GM18951 (cell line): ENCODE measurements at regions not wholly inside any gene's neighbourhood (a gene's known extent, or its start where the extent isn't known, plus 50 kb on each side); places are given as distances from the start of the nearest gene placed in this dataset.

Experiments
- POLR2A ChIP-seq: IDR thresholded peaks from 4 replicates; pipeline ENCODE4 v1.6.1; 2011; ENCODE audit warnings: mild to moderate bottlenecking; ENCODE audit not compliant: insufficient read length, insufficient read depth; ENCODE audit errors: extremely low read depth
- in situ Hi-C: fragments of 300-500 bp; cut with MboI; formaldehyde crosslinking; loops from one replicate; pipeline ENCODE4 v1.12.0; 2022; ENCODE audit warnings: low sequenced_read_pairs, mixed read lengths, inconsistent platforms; ENCODE audit not compliant: unreplicated experiment

GRCh38 chr4:155496294-155496626, 119.5 kb upstream of the MAP9 start:
- in situ Hi-C loops, result no loop called here
- TF ChIP-seq POLR2A, result no peak

GRCh38 chr4:155495572-155496293, 119.0 kb upstream of the MAP9 start:
- in situ Hi-C loops, result no loop called here
- no peak for TF ChIP-seq POLR2A

- TF ChIP-seq POLR2A, result no peak
- in situ Hi-C loops, result no loop called here
Observed at GRCh38 chr4:155494037-155494718, 117.4 kb upstream of the MAP9 start.

- TF ChIP-seq POLR2A, result no peak
- in situ Hi-C loops, result no loop called here
Observed at GRCh38 chr4:155491336-155492120, 114.8 kb upstream of the MAP9 start.

- in situ Hi-C loops, result no loop called here
- TF ChIP-seq POLR2A, result no peak
Observed at GRCh38 chr4:155489271-155489670, 112.5 kb upstream of the MAP9 start.

- no peak for TF ChIP-seq POLR2A
- in situ Hi-C loops, result no loop called here
Observed at GRCh38 chr4:155488691-155489090, 111.9 kb upstream of the MAP9 start.

GRCh38 chr4:155487210-155487609, 110.4 kb upstream of the MAP9 start:
- in situ Hi-C loops, result no loop called here
- TF ChIP-seq POLR2A, result no peak

GRCh38 chr4:155481150-155481549, 104.4 kb upstream of the MAP9 start:
- in situ Hi-C loops, result no loop called here
- TF ChIP-seq POLR2A, result no peak

GRCh38 chr4:155479835-155480234, 103.1 kb upstream of the MAP9 start:
- TF ChIP-seq POLR2A, result no peak
- in situ Hi-C loops, result no loop called here

- TF ChIP-seq POLR2A, result no peak
- in situ Hi-C loops, result no loop called here
Observed at GRCh38 chr4:155478336-155478835, 101.6 kb upstream of the MAP9 start.

GRCh38 chr4:155474758-155475157, 98.0 kb upstream of the MAP9 start:
- no peak for TF ChIP-seq POLR2A
- in situ Hi-C loops, result no loop called here

GRCh38 chr4:155473420-155474095, 96.8 kb upstream of the MAP9 start:
- in situ Hi-C loops, result no loop called here

GRCh38 chr4:155468282-155468681, 91.5 kb upstream of the MAP9 start:
- in situ Hi-C loops, result no loop called here
- no peak for TF ChIP-seq POLR2A

More at GRCh38 chr4:155473420-155474095, 96.8 kb upstream of the MAP9 start:
- no peak for TF ChIP-seq POLR2A
